ENCODE measurements at regions not wholly inside any gene's neighbourhood (a gene's known extent, or its start where the extent isn't known, plus 50 kb on each side); places are given as distances from the start of the nearest gene placed in this dataset.

- in situ Hi-C loops (cut with MboI; ENCODE audit: low sequenced_read_pairs): loop anchor here (25.0 kb wide), 2 partner anchors 512 to 1137 kb away; partner anchors contain the start of gene PDS5B
- Histone ChIP-seq H3K36me3 (replicated peaks) (no peaks in the 10 kb centered on the region), H3K9me3 (no peaks in the 10 kb centered on the region), H3K27me3 (ENCODE audit: low read depth) (no peaks in the 10 kb centered on the region), H3K4me3 (no peak overlapping the region), H3K4me1 (peaks cover 2% of the 10 kb centered on the region; the same call in 1 of the 2 replicates)
- DNase-seq (ENCODE audit: low spot score in 2 of 2): peak; percentile 78 to 79
Observed at GRCh38 chr13:33723772-33724435, 94.0 kb upstream of the RFC3 start.

- Histone ChIP-seq H3K36me3 (replicated peaks) (no peaks in the 10 kb centered on the region), H3K27me3 (ENCODE audit: low read depth) (no peaks in the 10 kb centered on the region), H3K9me3 (no peaks in the 10 kb centered on the region), H3K4me1 (peaks cover 2% of the 10 kb centered on the region; the same call in 1 of the 2 replicates), H3K4me3 (no peak overlapping the region)
- DNase-seq (ENCODE audit: low spot score in 2 of 2): no peak
- in situ Hi-C loops (cut with MboI; ENCODE audit: low sequenced_read_pairs): no loop called here
Observed at GRCh38 chr13:33725340-33725739, 92.6 kb upstream of the RFC3 start.

GRCh38 chr13:33727297-33728083 lies 90.5 kb upstream of the RFC3 start:
- H3K4me1 ChIP-seq: peaks cover 2% of the 10 kb centered on the region; the same call in 1 of the 2 replicates
- H3K4me3 ChIP-seq: no peak overlapping the region
- in situ Hi-C loops (cut with MboI; ENCODE audit: low sequenced_read_pairs): no loop called here
- no peaks in the 10 kb centered on the region for H3K27me3 ChIP-seq (ENCODE audit: low read depth)
- DNase-seq (ENCODE audit: low spot score in 2 of 2): no peak
- H3K36me3 ChIP-seq (replicated peaks): no peaks in the 10 kb centered on the region
- no peaks in the 10 kb centered on the region for H3K9me3 ChIP-seq

- Histone ChIP-seq H3K4me3 (no peak overlapping the region), H3K4me1 (peaks cover 2% of the 10 kb centered on the region; the same call in 1 of the 2 replicates), H3K9me3 (no peaks in the 10 kb centered on the region), H3K27me3 (ENCODE audit: low read depth) (no peaks in the 10 kb centered on the region), H3K36me3 (replicated peaks) (no peaks in the 10 kb centered on the region)
- no peak for DNase-seq (ENCODE audit: low spot score in 2 of 2)
- in situ Hi-C loops (cut with MboI; ENCODE audit: low sequenced_read_pairs): no loop called here
Observed at GRCh38 chr13:33728271-33729037, 89.5 kb upstream of the RFC3 start.

- in situ Hi-C loops (cut with MboI; ENCODE audit: low sequenced_read_pairs): no loop called here
- Histone ChIP-seq H3K36me3 (replicated peaks) (no peaks in the 10 kb centered on the region), H3K9me3 (no peaks in the 10 kb centered on the region), H3K4me3 (no peak overlapping the region), H3K4me1 (no peaks in the 10 kb centered on the region), H3K27me3 (ENCODE audit: low read depth) (no peaks in the 10 kb centered on the region)
- no peak for DNase-seq (ENCODE audit: low spot score in 2 of 2)
Observed at GRCh38 chr13:33730147-33730546, 87.8 kb upstream of the RFC3 start.

GRCh38 chr13:33730619-33731018 lies 87.3 kb upstream of the RFC3 start:
- Histone ChIP-seq H3K4me1 (no peaks in the 10 kb centered on the region), H3K27me3 (ENCODE audit: low read depth) (no peaks in the 10 kb centered on the region), H3K4me3 (no peak overlapping the region), H3K36me3 (replicated peaks) (no peaks in the 10 kb centered on the region), H3K9me3 (no peaks in the 10 kb centered on the region)
- in situ Hi-C loops (cut with MboI; ENCODE audit: low sequenced_read_pairs): no loop called here
- no peak for DNase-seq (ENCODE audit: low spot score in 2 of 2)

- H3K4me3 ChIP-seq: no peak overlapping the region
- H3K27me3 ChIP-seq (ENCODE audit: low read depth): no peaks in the 10 kb centered on the region
- peaks cover 14% of the 10 kb centered on the region for H3K4me1 ChIP-seq
- no peaks in the 10 kb centered on the region; the same call in 1 of the 2 replicates for H3K9me3 ChIP-seq
- in situ Hi-C loops (cut with MboI; ENCODE audit: low sequenced_read_pairs): no loop called here
- H3K36me3 ChIP-seq (replicated peaks): no peaks in the 10 kb centered on the region
- no peak for DNase-seq (ENCODE audit: low spot score in 2 of 2)
Observed at GRCh38 chr13:33735276-33735675, 82.7 kb upstream of the RFC3 start.

GRCh38 chr13:33739254-33739653 lies 78.7 kb upstream of the RFC3 start:
- Histone ChIP-seq H3K36me3 (replicated peaks) (no peaks in the 10 kb centered on the region), H3K27me3 (ENCODE audit: low read depth) (no peaks in the 10 kb centered on the region), H3K9me3 (peaks cover 2% of the 10 kb centered on the region; the same call in 1 of the 2 replicates), H3K4me3 (no peak overlapping the region), H3K4me1 (peaks cover 17% of the 10 kb centered on the region)
- DNase-seq (ENCODE audit: low spot score in 2 of 2): no peak
- in situ Hi-C loops (cut with MboI; ENCODE audit: low sequenced_read_pairs): no loop called here

- H3K4me3 ChIP-seq: no peak overlapping the region
- peaks cover 21% of the 10 kb centered on the region for H3K4me1 ChIP-seq
- in situ Hi-C loops (cut with MboI; ENCODE audit: low sequenced_read_pairs): no loop called here
- peaks cover 2% of the 10 kb centered on the region; the same call in 1 of the 2 replicates for H3K9me3 ChIP-seq
- no peaks in the 10 kb centered on the region for H3K36me3 ChIP-seq (replicated peaks)
- no peaks in the 10 kb centered on the region for H3K27me3 ChIP-seq (ENCODE audit: low read depth)
- peak; percentile 37 to 83 for DNase-seq (ENCODE audit: low spot score in 2 of 2)
Observed at GRCh38 chr13:33740134-33740538, 77.8 kb upstream of the RFC3 start.

- H3K9me3 ChIP-seq: peaks cover 2% of the 10 kb centered on the region; the same call in 1 of the 2 replicates
- in situ Hi-C loops (cut with MboI; ENCODE audit: low sequenced_read_pairs): no loop called here
- peaks cover 26% of the 10 kb centered on the region for H3K4me1 ChIP-seq
- no peaks in the 10 kb centered on the region for H3K36me3 ChIP-seq (replicated peaks)
- DNase-seq (ENCODE audit: low spot score in 2 of 2): no peak
- no peaks in the 10 kb centered on the region for H3K27me3 ChIP-seq (ENCODE audit: low read depth)
- H3K4me3 ChIP-seq: no peak overlapping the region
Observed at GRCh38 chr13:33742321-33742720, 75.6 kb upstream of the RFC3 start.

- Histone ChIP-seq H3K4me3 (no peak overlapping the region), H3K36me3 (replicated peaks) (no peaks in the 10 kb centered on the region), H3K27me3 (ENCODE audit: low read depth) (no peaks in the 10 kb centered on the region), H3K4me1 (peaks cover 26% of the 10 kb centered on the region), H3K9me3 (peaks cover 2% of the 10 kb centered on the region; the same call in 1 of the 2 replicates)
- in situ Hi-C loops (cut with MboI; ENCODE audit: low sequenced_read_pairs): no loop called here
- DNase-seq (ENCODE audit: low spot score in 2 of 2): no peak
Observed at GRCh38 chr13:33743438-33744368, 74.2 kb upstream of the RFC3 start.

- Histone ChIP-seq H3K27me3 (ENCODE audit: low read depth) (no peaks in the 10 kb centered on the region), H3K4me3 (no peak overlapping the region), H3K4me1 (peaks cover 16% of the 10 kb centered on the region)
Observed at GRCh38 chr13:33744589-33745369, 73.2 kb upstream of the RFC3 start.

More at GRCh38 chr13:33744589-33745369, 73.2 kb upstream of the RFC3 start:
- H3K36me3 ChIP-seq (replicated peaks): no peaks in the 10 kb centered on the region
- peak in 1 of 2 experiments; percentile 51 for DNase-seq (ENCODE audit: low spot score in 2 of 2)
- in situ Hi-C loops (cut with MboI; ENCODE audit: low sequenced_read_pairs): no loop called here
- H3K9me3 ChIP-seq: peaks cover 2% of the 10 kb centered on the region; the same call in 1 of the 2 replicates
